GM18505 (cell line): ENCODE measurements at regions not wholly inside any gene's neighbourhood (a gene's known extent, or its start where the extent isn't known, plus 50 kb on each side); places are given as distances from the start of the nearest gene placed in this dataset.
"Not testable (repeated sequence)": the region's sequence is repeated elsewhere in the genome, so short reads cannot be mapped to it uniquely, and the experiment has no call there.

ENCODE experiments used
- ATAC-seq: cut with Tn5 transposase; IDR thresholded peaks from one replicate; pipeline ENCODE4 v1.9.1; 2021; ENCODE audit not compliant: unreplicated experiment
- POLR2A ChIP-seq: IDR thresholded peaks from 4 replicates; pipeline ENCODE4 v1.6.1; 2011; ENCODE audit warnings: borderline replicate concordance; ENCODE audit not compliant: insufficient read depth, insufficient read length; ENCODE audit errors: extremely low read depth

- no peak for TF ChIP-seq POLR2A
- ATAC-seq: no peak
Measured at GRCh38 chr5:17058438-17058837, 122.3 kb upstream of the MYO10 start.

GRCh38 chr5:17061973-17062470 lies 125.9 kb upstream of the MYO10 start:
- no peak for ATAC-seq

GRCh38 chr5:17062741-17063140 lies 126.7 kb upstream of the MYO10 start:
- ATAC-seq: not testable (repeated sequence)

More at GRCh38 chr5:17061973-17062470, 125.9 kb upstream of the MYO10 start:
- TF ChIP-seq POLR2A: no peak

- no peak for TF ChIP-seq POLR2A
- ATAC-seq: no peak
Measured at GRCh38 chr5:17064241-17064640, 128.2 kb upstream of the MYO10 start.

GRCh38 chr5:17065458-17065857 lies 129.4 kb upstream of the MYO10 start:
- no peak for TF ChIP-seq POLR2A
- ATAC-seq: no peak

GRCh38 chr5:17066026-17066425 lies 129.9 kb upstream of the MYO10 start:
- ATAC-seq: not testable (repeated sequence)

GRCh38 chr5:17067657-17068392 lies 131.7 kb upstream of the MYO10 start:
- no peak for ATAC-seq
- TF ChIP-seq POLR2A: no peak

- no peak for ATAC-seq
- TF ChIP-seq POLR2A: no peak
Measured at GRCh38 chr5:17069995-17070511, 134.0 kb upstream of the MYO10 start.

- TF ChIP-seq POLR2A: no peak
- no peak for ATAC-seq
Measured at GRCh38 chr5:17070647-17071046, 134.6 kb upstream of the MYO10 start.

- ATAC-seq: no peak
- no peak for TF ChIP-seq POLR2A
Measured at GRCh38 chr5:17075236-17075635, 139.1 kb upstream of the MYO10 start.

- TF ChIP-seq POLR2A: no peak
- ATAC-seq: no peak
Measured at GRCh38 chr5:17076272-17076671, 140.2 kb upstream of the MYO10 start.

- no peak for ATAC-seq
- no peak for TF ChIP-seq POLR2A
Measured at GRCh38 chr5:17077440-17078233, 139.8 kb upstream of the BASP1 start.

GRCh38 chr5:17079562-17079961 lies 137.9 kb upstream of the BASP1 start:
- ATAC-seq: no peak
- no peak for TF ChIP-seq POLR2A

- TF ChIP-seq POLR2A: no peak
- no peak for ATAC-seq
Measured at GRCh38 chr5:17080361-17080760, 137.1 kb upstream of the BASP1 start.
